Heart right ventricle (tissue), 16 donors: ENCODE measurements at regions not wholly inside any gene's neighbourhood (a gene's known extent, or its start where the extent isn't known, plus 50 kb on each side); places are given as distances from the start of the nearest gene placed in this dataset.

Experiments used
- ATAC-seq, 8 donors: fragments of 200-7000 bp; cut with Tn5 transposase; one replicate each; pipeline ENCODE4 v1.9.1; 2020; ENCODE audit warnings: mild to moderate bottlenecking in 8 of 8, moderate library complexity in 8 of 8, moderate number of reproducible peaks in 1 of 8
- DNase-seq, 2 donors: peaks; one replicate each; pipeline ENCODE4 v3.0.0-alpha.2; 2020
- H3K27ac ChIP-seq, 10 donors: fragments of 200-600 bp; sonication (generic) in 2 of 10; one replicate each; pipeline versions ENCODE4 v1.5.0 to v1.8.0; 2020 to 2022; ENCODE audit warnings: mild to moderate bottlenecking in 3 of 10
- H3K27me3 ChIP-seq, 7 donors: fragments of 200-600 bp; one replicate each; pipeline ENCODE4 v1.8.0; 2021 to 2022; ENCODE audit warnings: mild to moderate bottlenecking in 2 of 7
- H3K36me3 ChIP-seq, 9 donors: fragments of 200-600 bp; sonication (generic) in 1 of 9; one replicate each; pipeline versions ENCODE4 v1.5.0 to v1.8.0; 2020 to 2022; ENCODE audit warnings: mild to moderate bottlenecking in 2 of 9
- H3K4me1 ChIP-seq, 9 donors: fragments of 200-600 bp; sonication (generic) in 1 of 9; one replicate each; pipeline versions ENCODE4 v1.5.0 to v1.8.0; 2020 to 2022; ENCODE audit warnings: mild to moderate bottlenecking in 4 of 9
- H3K4me3 ChIP-seq, 10 donors: fragments of 200-600 bp; sonication (generic) in 2 of 10; one replicate each; pipeline versions ENCODE4 v1.5.0 to v1.8.0; 2020 to 2022; ENCODE audit warnings: mild to moderate bottlenecking in 7 of 10, moderate library complexity in 2 of 10
- H3K9me3 ChIP-seq, 11 donors: fragments of 200-600 bp in 10 of 11; sonication (generic) in 2 of 11; one replicate each; pipeline versions ENCODE4 v1.5.0 to v1.8.0; 2013 to 2022; ENCODE audit warnings: mild to moderate bottlenecking in 2 of 11, control low read depth in 1 of 11, moderate library complexity in 1 of 11
- WGBS, 2 donors: extraction: QIAGEN DNeasy Blood & Tissue Kit; methylation state at CpG; one replicate each; pipeline ENCODE4 v1.1.7; 2013; ENCODE audit warnings: inconsistent platforms in 1 of 2; 5-methylcytosine and 5-hydroxymethylcytosine counted together
- intact Hi-C, 10 donors: fragments of 100-400 bp; cut with DNase I; formaldehyde crosslinking; loops; one replicate each; pipeline versions ENCODE4 v1.11.1 to v1.14.2; 2022
- TF ChIP-seq, protein P1 (sequence below), 9 donors: fragments of 200-600 bp; sonication (generic) in 2 of 9; IDR thresholded peaks; one replicate each; pipeline versions ENCODE4 v1.5.0 to v1.8.0; 2021 to 2022; ENCODE audit warnings: antibody characterized with exemption in 9 of 9, mild to moderate bottlenecking in 5 of 9, moderate library complexity in 1 of 9
- donor health status: Arrhythmogenic right ventricular cardiomyopathy.
- donor health status: ischemic (EF 13 %, LVEDD 7.1; RV severe dilation, severe dysfunction).
- donor health status: healthy with polysubstance abuse.
- donor health status: DM: no; HTN: yes; CAD: no.
- donor health status: DM: no; HTN: no; CAD: no.
- donor health status: ischemic (EF 25% LVEDD 6.9; RV normal size, moderate dysfunction).
- donor health status: ischemic (EF 25% LVEDD 5.7; RV mildly dilated, moderate dysfunction).
- donor health status: healthy.
- donor health status: DM: yes; HTN: yes; CAD: no.
- donor health status: Ischemic cardiomyopathy.
- donor health status: ischemic (EF 35%, LVEDD 5.7; RV mildly dilated, moderate dysfunction).
- donor health status: nonischemic (EF 11% LVEDD 7.7; RV severe dilation, severe dysfunction).
- donor health status: DM: yes; HTN: yes; CAD: no.
- donor health status: PGD.
- donor health status: ischemic (EF 29% LVEDD 5.4; RV normal size, mild dysfunction).
- donor health status: nonischemic (EF 23%, LVEDD 6.1; RV moderate dilation, normal function).

DNA sequence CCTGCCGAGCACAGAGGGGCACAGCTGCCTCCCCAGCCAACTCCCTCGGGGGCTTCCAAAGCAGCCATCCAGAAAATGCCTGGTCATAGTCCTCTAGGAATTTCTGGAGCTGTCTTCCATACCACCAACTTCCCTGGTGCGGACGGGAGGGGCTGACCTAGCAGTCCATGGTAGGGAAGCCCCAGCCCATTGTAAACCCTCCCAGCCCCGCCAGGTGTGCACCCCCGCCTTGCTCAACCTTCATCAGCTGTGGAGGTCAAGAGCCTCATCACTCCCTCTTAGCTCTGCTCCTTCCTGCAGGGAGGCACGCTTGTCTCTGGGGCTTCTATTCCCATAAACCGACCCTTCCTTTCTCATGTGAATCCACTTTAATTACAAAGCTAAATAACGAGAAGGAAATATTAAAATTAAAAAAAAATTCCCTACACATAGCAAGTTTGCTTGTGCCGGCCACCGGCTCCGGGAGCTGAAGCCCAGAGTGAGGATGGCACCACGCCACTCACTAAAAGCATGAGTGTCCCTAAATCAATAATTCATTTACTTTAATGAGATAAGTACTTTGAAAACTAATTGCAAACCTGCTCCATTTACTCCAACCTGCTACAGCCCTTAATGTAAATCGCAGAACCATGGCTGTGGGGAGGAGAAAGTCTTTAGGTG is 181.4 kb downstream of the ENGASE start:
- H3K9me3 ChIP-seq = no peaks in the 10 kb centered on the region
- intact Hi-C loops = loop anchor here in 1 of 10 donors (10.0 kb wide), 1 partner anchor 99 kb away; no protein-coding TSS in a partner anchor
- ATAC-seq (no peak), DNase-seq (no peak)
- TF ChIP-seq, protein P1, sequence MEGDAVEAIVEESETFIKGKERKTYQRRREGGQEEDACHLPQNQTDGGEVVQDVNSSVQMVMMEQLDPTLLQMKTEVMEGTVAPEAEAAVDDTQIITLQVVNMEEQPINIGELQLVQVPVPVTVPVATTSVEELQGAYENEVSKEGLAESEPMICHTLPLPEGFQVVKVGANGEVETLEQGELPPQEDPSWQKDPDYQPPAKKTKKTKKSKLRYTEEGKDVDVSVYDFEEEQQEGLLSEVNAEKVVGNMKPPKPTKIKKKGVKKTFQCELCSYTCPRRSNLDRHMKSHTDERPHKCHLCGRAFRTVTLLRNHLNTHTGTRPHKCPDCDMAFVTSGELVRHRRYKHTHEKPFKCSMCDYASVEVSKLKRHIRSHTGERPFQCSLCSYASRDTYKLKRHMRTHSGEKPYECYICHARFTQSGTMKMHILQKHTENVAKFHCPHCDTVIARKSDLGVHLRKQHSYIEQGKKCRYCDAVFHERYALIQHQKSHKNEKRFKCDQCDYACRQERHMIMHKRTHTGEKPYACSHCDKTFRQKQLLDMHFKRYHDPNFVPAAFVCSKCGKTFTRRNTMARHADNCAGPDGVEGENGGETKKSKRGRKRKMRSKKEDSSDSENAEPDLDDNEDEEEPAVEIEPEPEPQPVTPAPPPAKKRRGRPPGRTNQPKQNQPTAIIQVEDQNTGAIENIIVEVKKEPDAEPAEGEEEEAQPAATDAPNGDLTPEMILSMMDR (IDR thresholded peaks at IDR 0.05) = no peak
- H3K27me3 ChIP-seq = peaks cover 4 to 90% (median 71%) of the 10 kb centered on the region in 7 donors
- H3K4me3 ChIP-seq = no peak overlapping the region
- no peaks in the 10 kb centered on the region for H3K36me3 ChIP-seq
- 80 to 83% methylated on average over 14 of the region's 14 CpGs for WGBS, 2 donors
- no peak overlapping the region for H3K27ac ChIP-seq
- H3K4me1 ChIP-seq = no peaks in the 10 kb centered on the region

DNA sequence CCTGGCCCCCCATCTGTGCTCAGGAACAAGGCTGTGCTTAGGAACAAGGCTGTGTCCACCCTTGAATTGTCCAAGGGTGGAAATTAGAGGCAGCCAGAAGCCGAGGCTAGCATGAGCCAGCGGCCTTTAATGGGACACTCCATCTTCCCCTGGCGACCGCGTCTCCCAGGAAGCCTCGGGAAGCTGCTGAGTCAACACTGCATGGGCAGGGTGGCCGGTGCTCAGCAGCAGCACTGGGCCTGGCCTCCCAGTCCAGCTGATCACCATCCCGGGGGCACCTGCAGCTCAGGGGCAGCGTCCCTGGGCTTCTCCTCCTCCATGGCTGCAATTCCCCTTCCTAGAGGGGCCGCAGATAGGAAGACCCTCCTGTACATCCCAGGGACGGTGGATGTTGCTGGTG is 180.8 kb downstream of the ENGASE start:
- TF ChIP-seq, protein P1 (IDR thresholded peaks at IDR 0.05) = no peak
- WGBS, 2 donors = 75 to 76% methylated on average over 11 of the region's 11 CpGs
- Histone ChIP-seq H3K36me3 (no peaks in the 10 kb centered on the region), H3K4me3 (no peak overlapping the region), H3K9me3 (no peaks in the 10 kb centered on the region), H3K27ac (no peak overlapping the region), H3K27me3 (peaks cover 4 to 90% (median 70%) of the 10 kb centered on the region in 7 donors), H3K4me1 (no peaks in the 10 kb centered on the region)
- DNase-seq = no peak
- no peak for ATAC-seq
- intact Hi-C loops = loop anchor here in 1 of 10 donors (10.0 kb wide), 1 partner anchor 99 kb away; no protein-coding TSS in a partner anchor

DNA sequence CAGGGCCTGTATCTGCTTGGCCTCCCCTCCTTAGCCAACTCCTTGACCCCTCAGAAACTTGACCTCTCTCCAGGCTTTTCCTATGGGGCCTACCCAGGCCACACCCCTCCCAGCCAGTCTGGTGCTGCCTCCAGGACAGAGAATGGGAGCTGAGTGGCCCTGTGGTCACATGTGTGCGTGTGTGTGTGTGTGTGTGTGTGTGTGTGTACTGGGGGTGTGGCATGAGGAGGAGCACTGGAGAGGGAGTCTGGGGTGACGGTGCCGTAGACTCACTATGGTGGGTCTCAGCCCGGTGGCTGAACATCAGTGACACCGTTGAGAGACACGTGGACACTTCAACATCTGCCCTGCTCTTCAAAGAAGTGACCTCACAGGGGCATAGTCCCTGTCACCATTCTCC is 180.4 kb downstream of the ENGASE start:
- 76 to 77% methylated on average over 6 of the region's 6 CpGs for WGBS, 2 donors
- H3K27ac ChIP-seq = no peak overlapping the region
- intact Hi-C loops = loop anchor here in 1 of 10 donors (10.0 kb wide), 1 partner anchor 100 kb away; no protein-coding TSS in a partner anchor
- H3K4me1 ChIP-seq = no peaks in the 10 kb centered on the region
- H3K36me3 ChIP-seq = no peaks in the 10 kb centered on the region
- ATAC-seq (no peak), DNase-seq (no peak)
- H3K9me3 ChIP-seq = no peaks in the 10 kb centered on the region
- H3K4me3 ChIP-seq = no peak overlapping the region
- TF ChIP-seq, protein P1 (IDR thresholded peaks at IDR 0.05) = no peak
- H3K27me3 ChIP-seq = peaks cover 4 to 90% (median 73%) of the 10 kb centered on the region in 7 donors

DNA sequence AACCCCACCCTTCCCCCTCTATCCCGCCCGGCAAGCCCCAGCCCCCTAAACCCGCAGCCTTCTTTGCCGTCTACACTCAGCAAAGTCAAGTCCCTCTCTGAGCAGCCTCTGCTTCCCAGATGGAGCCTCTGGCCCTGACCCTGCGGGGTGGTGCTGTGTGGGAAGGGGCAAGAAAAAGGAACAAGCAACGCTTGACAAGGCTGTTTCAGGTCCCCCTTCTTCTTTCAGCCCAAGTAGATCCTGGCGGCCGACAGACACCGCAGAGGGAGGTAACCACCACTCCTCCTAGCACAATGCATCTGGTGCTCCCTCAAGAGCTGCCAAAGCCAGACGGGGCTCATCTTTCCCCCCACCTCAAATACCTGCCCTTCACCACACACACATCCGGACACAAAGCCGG is 178.3 kb downstream of the ENGASE start:
- Histone ChIP-seq H3K36me3 (no peaks in the 10 kb centered on the region), H3K4me3 (no peak overlapping the region), H3K4me1 (no peaks in the 10 kb centered on the region), H3K27ac (no peak overlapping the region), H3K9me3 (no peaks in the 10 kb centered on the region), H3K27me3 (peaks cover 4 to 91% (median 85%) of the 10 kb centered on the region in 7 donors)
- WGBS, 2 donors = 50 to 54% methylated on average over 12 of the region's 12 CpGs
- DNase-seq = no peak
- no peak for ATAC-seq
- TF ChIP-seq, protein P1 (IDR thresholded peaks at IDR 0.05) = no peak
- intact Hi-C loops = loop anchor here in 1 of 10 donors (10.0 kb wide), 1 partner anchor 102 kb away; no protein-coding TSS in a partner anchor
